ENCODE measurements at regions not wholly inside any gene's neighbourhood (a gene's known extent, or its start where the extent isn't known, plus 50 kb on each side); places are given as distances from the start of the nearest gene placed in this dataset.
"Not testable (repeated sequence)": the region's sequence is repeated elsewhere in the genome, so short reads cannot be mapped to it uniquely, and the experiment has no call there.

- peak in 1 of 3 experiments; percentile 2 for DNase-seq
- Mint-ChIP-seq H3K4me1 (ENCODE audit: low read depth in 2 of 2) (peaks cover 10 to 11% of the 10 kb centered on the region in 2 donors), H3K36me3 (ENCODE audit: insufficient read depth) (no peaks in the 10 kb centered on the region), H3K27me3 (peaks cover 0 to 4% of the 10 kb centered on the region in 2 donors), H3K4me3 (peak overlapping the region; percentile 68 to 70), H3K27ac (peak overlapping the region; percentile 75 to 77), H3K9me3 (no peaks in the 10 kb centered on the region)
- ATAC-seq (replicated peaks), result peak; percentile 66
Observed at GRCh38 chr13:48817166-48817802, 158.4 kb upstream of the FNDC3A start.

- Mint-ChIP-seq H3K27ac (peak overlapping the region; percentile 4 to 12), H3K4me3 (no peak overlapping the region), H3K4me1 (ENCODE audit: low read depth in 2 of 2) (peaks cover 10 to 11% of the 10 kb centered on the region in 2 donors), H3K27me3 (no peaks in the 10 kb centered on the region), H3K36me3 (ENCODE audit: insufficient read depth) (no peaks in the 10 kb centered on the region), H3K9me3 (no peaks in the 10 kb centered on the region)
- DNase-seq (no peak), ATAC-seq (replicated peaks) (no peak)
Observed at GRCh38 chr13:48818495-48819356, 157.0 kb upstream of the FNDC3A start.

GRCh38 chr13:48819376-48819775 is 156.3 kb upstream of the FNDC3A start:
- no peak overlapping the region for H3K27ac Mint-ChIP-seq
- DNase-seq, result no peak
- H3K9me3 Mint-ChIP-seq, result no peaks in the 10 kb centered on the region
- H3K36me3 Mint-ChIP-seq (ENCODE audit: insufficient read depth), result no peaks in the 10 kb centered on the region
- peaks cover 10 to 11% of the 10 kb centered on the region in 2 donors for H3K4me1 Mint-ChIP-seq (ENCODE audit: low read depth in 2 of 2)
- H3K4me3 Mint-ChIP-seq, result no peak overlapping the region
- no peaks in the 10 kb centered on the region for H3K27me3 Mint-ChIP-seq
- ATAC-seq (replicated peaks), result no peak

GRCh38 chr13:48819899-48820298 is 155.8 kb upstream of the FNDC3A start:
- Mint-ChIP-seq H3K9me3 (no peaks in the 10 kb centered on the region), H3K4me1 (ENCODE audit: low read depth in 2 of 2) (peaks cover 10 to 11% of the 10 kb centered on the region in 2 donors), H3K27ac (no peak overlapping the region), H3K36me3 (ENCODE audit: insufficient read depth) (no peaks in the 10 kb centered on the region), H3K27me3 (no peaks in the 10 kb centered on the region), H3K4me3 (no peak overlapping the region)
- DNase-seq, result no peak
- ATAC-seq (replicated peaks), result no peak

GRCh38 chr13:48823526-48823925 is 152.2 kb upstream of the FNDC3A start:
- not testable (repeated sequence) for H3K27ac Mint-ChIP-seq; H3K27me3 Mint-ChIP-seq; H3K4me1 Mint-ChIP-seq (ENCODE audit: low read depth in 2 of 2); H3K4me3 Mint-ChIP-seq; H3K36me3 Mint-ChIP-seq (ENCODE audit: insufficient read depth); DNase-seq; H3K9me3 Mint-ChIP-seq; ATAC-seq (replicated peaks)

- peaks cover 15 to 18% of the 10 kb centered on the region in 2 donors for H3K4me1 Mint-ChIP-seq (ENCODE audit: low read depth in 2 of 2)
- H3K27ac Mint-ChIP-seq, result no peak overlapping the region
- H3K36me3 Mint-ChIP-seq (ENCODE audit: insufficient read depth), result no peaks in the 10 kb centered on the region
- peaks cover 0 to 5% of the 10 kb centered on the region in 2 donors for H3K9me3 Mint-ChIP-seq
- H3K4me3 Mint-ChIP-seq, result no peak overlapping the region
- DNase-seq, result no peak
- no peaks in the 10 kb centered on the region for H3K27me3 Mint-ChIP-seq
- ATAC-seq (replicated peaks), result no peak
Observed at GRCh38 chr13:48826039-48826438, 149.7 kb upstream of the FNDC3A start.

GRCh38 chr13:48826922-48827454 is 148.7 kb upstream of the FNDC3A start:
- not testable (repeated sequence) for DNase-seq; ATAC-seq (replicated peaks); H3K4me3 Mint-ChIP-seq; H3K9me3 Mint-ChIP-seq; H3K27ac Mint-ChIP-seq; H3K36me3 Mint-ChIP-seq (ENCODE audit: insufficient read depth); H3K27me3 Mint-ChIP-seq
- H3K4me1 Mint-ChIP-seq (ENCODE audit: low read depth in 2 of 2), result peaks cover 15 to 18% of the 10 kb centered on the region in 2 donors

GRCh38 chr13:48827709-48828108 is 148.0 kb upstream of the FNDC3A start:
- ATAC-seq (replicated peaks), result no peak
- no peak overlapping the region for H3K4me3 Mint-ChIP-seq
- no peaks in the 10 kb centered on the region for H3K27me3 Mint-ChIP-seq
- peaks cover 15 to 18% of the 10 kb centered on the region in 2 donors for H3K4me1 Mint-ChIP-seq (ENCODE audit: low read depth in 2 of 2)
- no peaks in the 10 kb centered on the region for H3K36me3 Mint-ChIP-seq (ENCODE audit: insufficient read depth)
- no peak for DNase-seq
- H3K27ac Mint-ChIP-seq, result no peak overlapping the region
- H3K9me3 Mint-ChIP-seq, result peaks cover 0 to 5% of the 10 kb centered on the region in 2 donors

- H3K4me1 Mint-ChIP-seq (ENCODE audit: low read depth in 2 of 2), result peaks cover 15 to 18% of the 10 kb centered on the region in 2 donors
- no peaks in the 10 kb centered on the region for H3K27me3 Mint-ChIP-seq
- H3K27ac Mint-ChIP-seq, result peak overlapping the region in 1 of 2 donors; percentile 55
- no peaks in the 10 kb centered on the region for H3K36me3 Mint-ChIP-seq (ENCODE audit: insufficient read depth)
- peak overlapping the region; percentile 39 to 48 for H3K4me3 Mint-ChIP-seq
- ATAC-seq (replicated peaks), result peak; percentile 67
- H3K9me3 Mint-ChIP-seq, result peaks cover 0 to 5% of the 10 kb centered on the region in 2 donors
- no peak for DNase-seq
Observed at GRCh38 chr13:48828962-48829411, 146.7 kb upstream of the FNDC3A start.

GRCh38 chr13:48829536-48829935 is 146.2 kb upstream of the FNDC3A start:
- no peak for DNase-seq
- peak overlapping the region in 1 of 2 donors; percentile 55 for H3K27ac Mint-ChIP-seq
- H3K4me3 Mint-ChIP-seq, result peak overlapping the region; percentile 39 to 48
- peaks cover 15 to 18% of the 10 kb centered on the region in 2 donors for H3K4me1 Mint-ChIP-seq (ENCODE audit: low read depth in 2 of 2)
- no peaks in the 10 kb centered on the region for H3K27me3 Mint-ChIP-seq
- no peaks in the 10 kb centered on the region for H3K36me3 Mint-ChIP-seq (ENCODE audit: insufficient read depth)
- peak; percentile 85 for ATAC-seq (replicated peaks)
- peaks cover 0 to 5% of the 10 kb centered on the region in 2 donors for H3K9me3 Mint-ChIP-seq

- Mint-ChIP-seq H3K9me3 (peaks cover 0 to 5% of the 10 kb centered on the region in 2 donors), H3K27ac (no peak overlapping the region), H3K4me3 (no peak overlapping the region), H3K27me3 (no peaks in the 10 kb centered on the region), H3K4me1 (ENCODE audit: low read depth in 2 of 2) (peaks cover 15 to 18% of the 10 kb centered on the region in 2 donors), H3K36me3 (ENCODE audit: insufficient read depth) (no peaks in the 10 kb centered on the region)
- ATAC-seq (replicated peaks) (no peak), DNase-seq (no peak)
Observed at GRCh38 chr13:48831248-48831647, 144.5 kb upstream of the FNDC3A start.

GRCh38 chr13:48833412-48833811 is 142.3 kb upstream of the FNDC3A start:
- H3K27ac Mint-ChIP-seq, result no peak overlapping the region
- H3K36me3 Mint-ChIP-seq (ENCODE audit: insufficient read depth), result no peaks in the 10 kb centered on the region
- no peaks in the 10 kb centered on the region for H3K27me3 Mint-ChIP-seq
- DNase-seq (no peak), ATAC-seq (replicated peaks) (no peak)
- no peak overlapping the region for H3K4me3 Mint-ChIP-seq
- H3K9me3 Mint-ChIP-seq, result no peaks in the 10 kb centered on the region
- H3K4me1 Mint-ChIP-seq (ENCODE audit: low read depth in 2 of 2), result peaks cover 15 to 18% of the 10 kb centered on the region in 2 donors

- H3K36me3 Mint-ChIP-seq (ENCODE audit: insufficient read depth); DNase-seq; H3K9me3 Mint-ChIP-seq; H3K4me1 Mint-ChIP-seq (ENCODE audit: low read depth in 2 of 2); H3K27ac Mint-ChIP-seq; H3K27me3 Mint-ChIP-seq; H3K4me3 Mint-ChIP-seq; ATAC-seq (replicated peaks): not testable (repeated sequence)
Observed at GRCh38 chr13:48835326-48835725, 140.4 kb upstream of the FNDC3A start.
